ENCODE measurements at regions not wholly inside any gene's neighbourhood (a gene's known extent, or its start where the extent isn't known, plus 50 kb on each side); places are given as distances from the start of the nearest gene placed in this dataset.

GRCh38 chr7:153103202-153103601 lies 343.6 kb downstream of the ACTR3B start (continued):
- TF ChIP-seq ZBTB40 (IDR thresholded peaks at IDR 0.05) (no peak), ZBTB40 (CRISPR knock-in tag; IDR thresholded peaks at IDR 0.05) (no peak)

- no peaks in the 10 kb centered on the region for H3K4me1 ChIP-seq (ENCODE audit: insufficient read depth, low read length)
- intact Hi-C loops (cut with micrococcal nuclease; ENCODE audit: unreplicated experiment) (no loop called here), in situ Hi-C loops (cut with HindIII; ENCODE audit: extremely low pct_ligation_motif_present, low pct_unique_long_range_greater_than_20kb) (no loop called here)
- ChIA-PET CTCF (ENCODE audit: low intra/inter-chr PET ratio, low total read pairs) (no interaction called here), POLR2A (no interaction called here)
- H4K20me1 ChIP-seq (ENCODE audit: insufficient read depth, low read length), result no peaks in the 10 kb centered on the region
- no peak for FAIRE-seq
- no peaks in the 10 kb centered on the region for H3K36me3 ChIP-seq (replicated peaks in 1 of 2; ENCODE audit: control insufficient read depth in 1 of 2, insufficient read depth in 2 of 2, low read length in 2 of 2)
- no peaks in the 10 kb centered on the region for H3K9me3 ChIP-seq (ENCODE audit: low read length)
- 14% methylated on average over 5 of the region's 5 CpGs for WGBS (ENCODE audit: low lambda C conversion rate)
- no peak overlapping the region for H3K27ac ChIP-seq (ENCODE audit: extremely low read length, insufficient read depth, low read length)
- no TSS peak for BruUV-seq (replicated peaks)
- no peak overlapping the region for H3K9ac ChIP-seq (ENCODE audit: insufficient read depth, low read depth, low read length)
- no peak overlapping the region for H3K4me3 ChIP-seq (replicated peaks in 1 of 3; ENCODE audit: insufficient read depth in 1 of 3, low read depth in 2 of 3, low read length in 3 of 3)
- no peak for DNase-seq (ENCODE audit: low spot score)
- no peak for TF ChIP-seq FLYWCH1 (CRISPR knock-in tag; IDR thresholded peaks at IDR 0.05)
- TF ChIP-seq ZNF230 (CRISPR knock-in tag; IDR thresholded peaks at IDR 0.05), result no peak
- TF ChIP-seq ZNF605 (CRISPR knock-in tag; IDR thresholded peaks at IDR 0.05), result no peak
- no peak for TF ChIP-seq HOXA9 (CRISPR knock-in tag; IDR thresholded peaks at IDR 0.05; ENCODE audit: borderline replicate concordance)
- no peak for TF ChIP-seq ZNF598 (CRISPR knock-in tag; IDR thresholded peaks at IDR 0.05; ENCODE audit: borderline replicate concordance)
- TF ChIP-seq ZFP82 (CRISPR knock-in tag; IDR thresholded peaks at IDR 0.05; ENCODE audit: borderline replicate concordance), result no peak
- no peak for ATAC-seq
- H2AFZ ChIP-seq (ENCODE audit: low read length), result no peak overlapping the region
- no peak overlapping the region for H3K4me2 ChIP-seq (ENCODE audit: low read depth, low read length)
- no peaks in the 10 kb centered on the region; a peak in 1 of 5 replicates for H3K27me3 ChIP-seq (ENCODE audit: control insufficient read depth in 1 of 2, insufficient read depth in 2 of 2, low read length in 2 of 2)
- H3K79me2 ChIP-seq (ENCODE audit: insufficient read depth, low read length), result no peaks in the 10 kb centered on the region
Observed at GRCh38 chr7:153107826-153108225, 348.3 kb downstream of the ACTR3B start.
